K562 (cell line): ENCODE measurements at regions not wholly inside any gene's neighbourhood (a gene's known extent, or its start where the extent isn't known, plus 50 kb on each side); places are given as distances from the start of the nearest gene placed in this dataset.

Experiments used
- ATAC-seq: fragments of 200-7000 bp; cut with Tn5 transposase; 3 replicates; pipeline ENCODE4 v1.9.1; 2020; ENCODE audit warnings: moderate library complexity
- BruUV-seq: library from RNA; stranded (reverse); fragments of 400-500 nt; replicated peaks from 2 replicates; lab custom pipeline; 2021; lab: Mats Ljungman, UMichigan
- CTCF ChIA-PET: fragments of 300-600 bp; formaldehyde crosslinking; extraction: SDS; loops from one replicate; lab custom pipeline; 2021; ENCODE audit warnings: low intra/inter-chr PET ratio; lab: Yijun Ruan, JAX
- POLR2A ChIA-PET: fragments of 300-600, 350-650 bp; sonication (Branson Sonifier 250); formaldehyde crosslinking; extraction: SDS; loops from one replicate; lab custom pipeline; 2021; ENCODE audit warnings: antibody characterized with exemption, inconsistent platforms; lab: Yijun Ruan, JAX
- DNase-seq, 4 experiments: peaks; one replicate each; pipeline versions ENCODE4 v3.0.0 to v3.0.0-alpha.2; 2011 to 2018; ENCODE audit warnings: low spot score in 3 of 4, mixed read lengths in 3 of 4; ENCODE audit errors: extremely low read depth in 1 of 4
- FAIRE-seq: peaks from 2 replicates; lab custom pipeline; 2011; peaks lifted over from hg19 to GRCh38; lab: Jason Lieb, UNC
- H2AFZ ChIP-seq: 2 replicates; pipeline ENCODE4 v1.6.0; 2011; ENCODE audit warnings: low read depth, low read length, control low read depth, inconsistent platforms
- H3K27ac ChIP-seq: fragments of 200-600 bp; 3 replicates; pipeline ENCODE4 v1.8.0; 2011; ENCODE audit warnings: low read depth, mild to moderate bottlenecking, control low read depth, inconsistent platforms, low read length, moderate library complexity, mixed read lengths; ENCODE audit errors: extremely low read depth
- H3K27me3 ChIP-seq, 2 experiments: fragments of 300-600 bp in 1 of 2; 2 replicates in 1 of 2; 3 replicates in 1 of 2; pipeline versions ENCODE4 v1.6.0 to v1.8.0; 2011; ENCODE audit warnings: inconsistent platforms in 2 of 2, low read length in 2 of 2, mild to moderate bottlenecking in 1 of 2, mixed read lengths in 1 of 2, moderate library complexity in 1 of 2; ENCODE audit not compliant: control insufficient read depth in 2 of 2, insufficient read depth in 2 of 2
- H3K36me3 ChIP-seq: fragments of 300-600 bp; 3 replicates; pipeline ENCODE4 v1.8.0; 2011; ENCODE audit warnings: mild to moderate bottlenecking, low read length, inconsistent platforms; ENCODE audit not compliant: control insufficient read depth, insufficient read depth
- H3K4me1 ChIP-seq, 2 experiments: fragments of 200-600 bp in 1 of 2; replicated peaks in 1 of 2; 2 replicates in 1 of 2; 3 replicates in 1 of 2; pipeline versions ENCODE4 v1.5.1 to v1.8.0; 2011; ENCODE audit warnings: inconsistent platforms in 2 of 2, low read length in 2 of 2, mild to moderate bottlenecking in 1 of 2, mixed read lengths in 1 of 2, moderate library complexity in 1 of 2; ENCODE audit not compliant: control insufficient read depth in 2 of 2, insufficient read depth in 2 of 2
- H3K4me2 ChIP-seq: 2 replicates; pipeline ENCODE4 v1.6.1; 2011; ENCODE audit warnings: low read length, control low read depth, inconsistent platforms, mixed read lengths; ENCODE audit not compliant: insufficient read depth
- H3K4me3 ChIP-seq: fragments of 200-600 bp; sonication (generic), shearing (Covaris generic); 2 replicates; pipeline ENCODE4 v1.5.1; 2016; ENCODE audit warnings: control low read depth, inconsistent platforms
- H3K79me2 ChIP-seq: fragments of 200-600 bp; 3 replicates; pipeline ENCODE4 v1.8.0; 2011; ENCODE audit warnings: low read length, inconsistent platforms; ENCODE audit not compliant: control insufficient read depth, insufficient read depth
- H3K9ac ChIP-seq, 2 experiments: 2 replicates each; pipeline versions ENCODE4 v1.6.0 to v1.6.1; 2011; ENCODE audit warnings: low read depth in 2 of 2, low read length in 2 of 2, control low read depth in 1 of 2, inconsistent platforms in 1 of 2, mild to moderate bottlenecking in 1 of 2, mixed read lengths in 1 of 2; ENCODE audit not compliant: insufficient read depth in 1 of 2
- H3K9me1 ChIP-seq: one replicate; pipeline ENCODE4 v1.6.0; 2011; ENCODE audit warnings: inconsistent platforms, mild to moderate bottlenecking, low read length, moderate library complexity; ENCODE audit not compliant: control insufficient read depth, insufficient read depth
- H3K9me3 ChIP-seq: replicated peaks from 2 replicates; pipeline ENCODE4 v1.5.1; 2011; ENCODE audit warnings: low read depth, low read length, inconsistent platforms; ENCODE audit not compliant: control insufficient read depth, insufficient read depth
- H4K20me1 ChIP-seq: replicated peaks from 2 replicates; pipeline ENCODE4 v1.6.1; 2011; ENCODE audit warnings: low read length, inconsistent platforms, mixed read lengths; ENCODE audit not compliant: control insufficient read depth, insufficient read depth
- COPS2 ChIP-seq: fragments of 450-650 bp; conservative IDR thresholded peaks from 2 replicates; pipeline ENCODE4 v1.6.1; 2016; ENCODE audit warnings: mild to moderate bottlenecking, moderate library complexity
- GABPA ChIP-seq: fragments of 200-800 bp; sonication (Bioruptor generic); conservative IDR thresholded peaks from 2 replicates; pipeline ENCODE4 v1.6.1; 2016; ENCODE audit warnings: low read depth, missing genetic modification characterization, missing compliant biosample characterization
- HMGN3 ChIP-seq: IDR thresholded peaks from 2 replicates; pipeline ENCODE4 v1.6.1; 2011; ENCODE audit warnings: borderline replicate concordance, low read depth, mild to moderate bottlenecking, mixed read lengths, low read length; ENCODE audit not compliant: insufficient read length; ENCODE audit errors: extremely low read depth
- HMGXB4 ChIP-seq: sonication (generic); formaldehyde crosslinking; IDR thresholded peaks from 2 replicates; pipeline ENCODE4 v1.8.1; 2023; ENCODE audit warnings: mild to moderate bottlenecking, missing genetic modification reagents
- HNRNPH1 ChIP-seq: fragments of 200-400 bp; formaldehyde crosslinking; optimal IDR thresholded peaks from 2 replicates; pipeline ENCODE3; 2017; ENCODE audit warnings: low read depth, mild to moderate bottlenecking, low read length, moderate library complexity
- HNRNPL ChIP-seq: fragments of 200-400 bp; formaldehyde crosslinking; IDR thresholded peaks from 2 replicates; pipeline ENCODE4 v1.6.1; 2017; ENCODE audit warnings: low read depth, mild to moderate bottlenecking, low read length
- HNRNPLL ChIP-seq: fragments of 200-400 bp; formaldehyde crosslinking; IDR thresholded peaks from 2 replicates; pipeline ENCODE4 v1.6.1; 2017; ENCODE audit warnings: low read length, low read depth, mild to moderate bottlenecking; ENCODE audit not compliant: poor library complexity, severe bottlenecking
- NR2C2 ChIP-seq, 2 experiments: fragments of 200-800 bp in 1 of 2; sonication (Bioruptor generic) in 1 of 2; sonication (generic) in 1 of 2; formaldehyde crosslinking in 1 of 2; IDR thresholded peaks; 2 replicates each; pipeline versions ENCODE4 v1.6.1 to v1.8.0; 2016 to 2022; ENCODE audit warnings: mild to moderate bottlenecking in 1 of 2, missing compliant biosample characterization in 1 of 2, missing genetic modification characterization in 1 of 2, missing genetic modification reagents in 1 of 2
- SRSF9 ChIP-seq: fragments of 200-400 bp; formaldehyde crosslinking; IDR thresholded peaks from 2 replicates; pipeline ENCODE4 v1.6.1; 2017; ENCODE audit warnings: low read depth, low read length, borderline replicate concordance
- TCFL5 ChIP-seq: fragments of 250-450 bp; sonication (Bioruptor Pico); conservative IDR thresholded peaks from 2 replicates; pipeline ENCODE4 v1.6.1; 2021; ENCODE audit warnings: mild to moderate bottlenecking, moderate library complexity, matching md5 sums
- TEAD1 ChIP-seq, 2 experiments: fragments of 450-650 bp in 1 of 2; sonication (generic) in 1 of 2; formaldehyde crosslinking; IDR thresholded peaks; 2 replicates each; pipeline versions ENCODE4 v1.4.0 to v1.8.0; 2020 to 2022; ENCODE audit warnings: mild to moderate bottlenecking in 2 of 2, missing genetic modification reagents in 1 of 2
- TEAD4 ChIP-seq, 2 experiments: sonication (generic) in 1 of 2; formaldehyde crosslinking in 1 of 2; IDR thresholded peaks; 2 replicates each; pipeline versions ENCODE4 v1.6.1 to v1.8.0; 2012 to 2022; ENCODE audit warnings: borderline replicate concordance in 1 of 2, inconsistent platforms in 1 of 2, low read length in 1 of 2, mild to moderate bottlenecking in 1 of 2, missing genetic modification reagents in 1 of 2
- TRIM24 ChIP-seq, 2 experiments: fragments of 450-650 bp; IDR thresholded peaks; 2 replicates each; pipeline ENCODE4 v1.6.1; 2016
- ZNF41 ChIP-seq: fragments of 250-450 bp; sonication (Bioruptor Pico); conservative IDR thresholded peaks from 2 replicates; pipeline ENCODE4 v1.4.0; 2020; ENCODE audit warnings: mild to moderate bottlenecking
- ZNF436 ChIP-seq: fragments of 250-450, 450-650 bp; sonication (Bioruptor Pico); formaldehyde crosslinking; IDR thresholded peaks from 2 replicates; pipeline ENCODE4 v1.7.0; 2020; ENCODE audit warnings: mild to moderate bottlenecking
- WGBS: fragments of 100-300 bp; shearing (Covaris generic); methylation state at CpG from one replicate; pipeline ENCODE4 v1.1.6; 2016; ENCODE audit warnings: low coverage, mixed read lengths; ENCODE audit not compliant: insufficient coverage; ENCODE audit errors: missing lambda C conversion rate; 5-methylcytosine and 5-hydroxymethylcytosine counted together
- in situ Hi-C: fragments of 300-500 bp; cut with MboI; formaldehyde crosslinking; loops from 4 replicates; pipeline ENCODE4 v1.15.0; 2018; ENCODE audit warnings: inconsistent platforms, mixed read lengths
- intact Hi-C: fragments of 100-400 bp; cut with micrococcal nuclease; formaldehyde crosslinking; loops from 2 replicates; pipeline ENCODE4 v1.14.2; 2022

- in situ Hi-C loops, result no loop called here
- Histone ChIP-seq H3K4me1 (peaks cover 0 to 2% of the 10 kb centered on the region in 2 experiments; a peak in 1 of 5 replicates), H3K9me3 (no peaks in the 10 kb centered on the region), H3K27ac (no peak overlapping the region), H3K4me3 (no peak overlapping the region), H3K79me2 (no peaks in the 10 kb centered on the region), H3K9ac (no peak overlapping the region), H3K4me2 (no peak overlapping the region), H2AFZ (peak overlapping the region; percentile 40; the same call in 1 of the 2 replicates), H3K36me3 (no peaks in the 10 kb centered on the region), H3K9me1 (no peaks in the 10 kb centered on the region), H3K27me3 (no peaks in the 10 kb centered on the region), H4K20me1 (no peaks in the 10 kb centered on the region)
- BruUV-seq, result no TSS peak
- ATAC-seq, result no peak
- 17% methylated on average over 6 of the region's 9 CpGs for WGBS
- DNase-seq, result no peak
- FAIRE-seq, result no peak
- CTCF ChIA-PET, result no interaction called here
- POLR2A ChIA-PET, result no interaction called here
- intact Hi-C loops, result loop anchor here (5.0 kb wide), 2 partner anchors 49 to 264 kb away; no protein-coding TSS in a partner anchor
- TF ChIP-seq HNRNPL (no peak), HNRNPLL (no peak), TEAD4 (IDR thresholded peaks at IDR 0.05; ENCODE audit: low read length) (no peak), TEAD4 (CRISPR knock-in tag; IDR thresholded peaks at IDR 0.05; ENCODE audit: borderline replicate concordance) (no peak), TEAD1 (CRISPR knock-in tag; IDR thresholded peaks at IDR 0.05) (no peak), COPS2 (no peak), HMGXB4 (CRISPR knock-in tag) (no peak), TRIM24 (IDR thresholded peaks at IDR 0.05) (no peak), SRSF9 (no peak), HNRNPH1 (no peak), GABPA (tag) (peak; percentile 55), ZNF436 (CRISPR knock-in tag) (no peak), HMGN3 (no peak), ZNF41 (no peak), NR2C2 (CRISPR knock-in tag; IDR thresholded peaks at IDR 0.05) (no peak), NR2C2 (tag; IDR thresholded peaks at IDR 0.05) (no peak), TCFL5 (CRISPR knock-in tag) (no peak)
Measured at GRCh38 chr12:14187966-14188365, 177.5 kb upstream of the ATF7IP start.
